HG02763 (cell line): ENCODE measurements at regions not wholly inside any gene's neighbourhood (a gene's known extent, or its start where the extent isn't known, plus 50 kb on each side); places are given as distances from the start of the nearest gene placed in this dataset.

Experiments used
- ATAC-seq: cut with Tn5 transposase; IDR thresholded peaks from one replicate; pipeline ENCODE4 v1.9.1; 2021; ENCODE audit warnings: mild to moderate bottlenecking, moderate library complexity; ENCODE audit not compliant: unreplicated experiment

DNA sequence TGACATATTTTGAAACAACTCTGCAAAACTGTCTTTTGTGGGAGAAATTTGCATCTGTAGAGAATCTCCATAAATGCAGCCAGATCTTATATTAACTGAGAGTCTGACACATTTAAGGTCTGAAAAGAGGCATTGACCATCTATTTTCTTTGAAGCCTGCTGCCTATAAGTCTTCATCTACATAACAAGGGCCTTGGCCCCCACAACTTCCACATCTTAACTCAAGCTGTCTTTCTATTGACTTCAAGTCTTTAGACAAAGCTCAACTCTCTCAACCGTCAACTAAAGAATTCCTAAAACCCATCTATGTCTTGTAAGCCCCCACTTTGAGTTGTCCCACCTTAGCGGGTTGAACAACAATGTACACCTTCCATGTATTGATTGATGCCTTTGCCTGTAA lies 72.4 kb upstream of the ADCY1 start:
- ATAC-seq = no peak

DNA sequence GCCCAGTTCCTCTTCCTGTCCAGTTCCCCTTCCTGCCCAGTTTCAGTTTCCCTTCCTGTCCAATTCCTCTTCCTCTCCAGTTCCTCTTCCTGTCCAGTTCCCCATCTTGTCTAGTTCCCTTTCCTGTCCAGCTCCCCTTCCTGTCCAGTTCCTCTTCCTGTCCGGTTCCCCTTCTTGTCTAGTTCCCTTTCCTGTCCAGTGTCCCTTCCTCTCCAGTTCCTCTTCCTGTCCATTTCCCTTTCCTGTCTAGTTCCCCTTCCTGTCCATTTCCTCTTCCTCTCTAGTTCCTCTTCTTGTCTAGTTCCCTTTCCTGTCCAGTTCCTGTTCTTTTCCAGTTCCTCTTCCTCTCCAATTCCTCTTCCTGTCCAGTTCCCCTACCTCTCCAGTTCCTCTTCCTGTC lies 68.1 kb upstream of the ADCY1 start:
- ATAC-seq = no peak

DNA sequence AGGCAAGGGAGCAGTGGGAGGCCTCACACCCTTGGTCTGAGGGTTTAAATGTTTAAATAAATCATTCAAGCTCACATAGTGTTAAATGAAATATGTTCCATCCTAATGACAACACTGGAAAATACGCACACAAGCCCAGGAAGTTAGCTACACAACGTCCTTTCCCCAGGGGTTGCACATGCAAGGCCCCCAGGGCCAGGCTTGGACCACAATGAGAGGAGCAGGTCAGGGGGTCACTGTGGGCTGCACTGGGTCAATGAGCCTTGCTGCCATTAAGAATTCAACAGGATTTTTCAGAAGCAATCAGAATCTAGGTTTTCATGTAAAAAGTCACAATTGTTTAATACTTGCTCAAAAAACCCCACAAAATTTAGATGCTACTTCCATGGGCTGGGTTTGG lies 64.9 kb upstream of the ADCY1 start:
- no peak for ATAC-seq

DNA sequence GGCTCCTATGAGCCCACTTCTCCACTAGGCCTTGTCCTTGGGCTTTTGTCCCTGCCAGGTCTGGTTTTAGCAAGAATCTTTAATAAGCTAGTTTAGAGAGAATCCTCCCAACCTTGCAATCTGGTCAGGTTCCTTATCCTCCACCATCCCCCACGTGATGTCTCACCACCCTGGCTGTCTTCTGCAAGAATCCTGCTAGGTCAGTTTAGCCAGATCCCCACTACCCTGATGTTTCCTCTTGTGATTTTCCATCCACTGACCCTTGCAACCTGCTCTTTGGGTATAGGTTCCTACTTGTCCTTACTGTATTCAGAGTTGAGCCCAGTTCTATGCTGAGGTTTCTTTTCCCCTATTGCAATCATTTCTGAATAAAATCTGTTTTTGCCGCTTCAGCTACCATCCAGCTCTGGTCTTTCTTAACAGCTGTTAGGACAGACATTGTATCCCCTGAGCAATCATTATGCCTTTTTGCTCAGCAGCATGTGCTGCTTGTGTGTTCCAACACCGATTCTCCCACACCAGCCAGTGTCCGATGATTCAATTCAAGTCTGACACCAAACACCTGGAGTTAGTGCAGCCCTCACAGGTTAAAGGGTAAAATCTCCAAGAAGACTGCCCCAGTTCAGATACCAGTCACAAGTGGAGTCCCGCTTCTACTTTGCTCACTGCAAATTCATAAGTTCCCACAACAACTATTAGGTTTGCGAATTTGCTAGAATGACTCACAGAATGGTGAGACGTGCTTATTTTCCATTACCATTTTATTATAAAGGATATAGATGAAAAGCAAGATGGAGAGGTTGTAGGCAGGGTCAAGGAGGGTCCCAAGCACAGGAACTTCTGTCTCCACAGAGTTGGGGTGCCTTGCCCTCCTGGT lies 62.2 kb upstream of the ADCY1 start:
- ATAC-seq = no peak

DNA sequence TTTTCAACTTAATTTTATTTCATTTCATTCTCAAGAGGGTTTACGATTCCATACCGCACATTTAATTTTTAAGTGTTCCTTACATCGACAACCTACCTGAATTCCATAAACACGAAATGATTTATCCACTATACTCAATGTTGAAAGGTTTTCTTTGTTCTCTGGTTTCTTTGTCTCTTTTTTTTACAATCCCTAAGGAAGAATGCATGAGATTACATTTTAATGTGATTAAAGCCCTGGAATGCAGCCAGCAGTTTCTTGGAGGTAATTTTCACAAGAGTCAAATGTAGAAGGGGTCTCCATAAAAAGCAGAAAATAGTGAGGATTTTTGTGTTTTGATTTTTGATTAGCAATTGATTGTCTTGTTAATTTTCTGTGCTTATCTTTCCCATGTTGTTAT lies 59.2 kb upstream of the ADCY1 start:
- no peak for ATAC-seq

DNA sequence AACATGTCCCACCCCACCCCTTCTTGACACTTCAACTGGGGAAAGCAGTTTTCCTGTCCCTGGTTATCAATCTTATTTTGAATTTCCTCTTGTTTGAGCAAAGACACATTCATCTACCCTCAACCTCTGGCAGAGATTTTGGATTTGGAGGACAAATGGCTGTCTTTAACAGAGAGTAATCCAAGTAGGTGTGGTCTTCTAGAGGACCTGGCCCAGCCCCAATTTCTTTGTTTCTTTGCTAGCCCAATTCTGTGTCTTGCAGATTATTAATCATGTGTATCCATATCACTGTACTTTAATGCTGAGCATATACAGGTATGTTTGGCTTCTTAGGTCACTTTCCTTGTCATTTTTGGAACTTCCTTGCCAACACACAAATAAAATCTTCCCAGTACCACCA lies 58.8 kb upstream of the ADCY1 start:
- ATAC-seq = no peak
